Neural cell (in vitro differentiated cells): ENCODE measurements at regions not wholly inside any gene's neighbourhood (a gene's known extent, or its start where the extent isn't known, plus 50 kb on each side); places are given as distances from the start of the nearest gene placed in this dataset.

Experiments used
- H2AFZ ChIP-seq: fragments of 200-600, 300-800 bp; sonication (generic), shearing (Covaris generic); 2 replicates; pipeline ENCODE4 v1.6.0; 2014; ENCODE audit warnings: low read depth, mild to moderate bottlenecking, antibody characterized with exemption, low read length, moderate library complexity
- H3F3A ChIP-seq: fragments of 200-600 bp; shearing (Covaris generic); 2 replicates; pipeline ENCODE4 v1.6.1; 2016; ENCODE audit warnings: mild to moderate bottlenecking, moderate library complexity, mixed read lengths, antibody characterized with exemption, low read length; ENCODE audit not compliant: insufficient read depth, poor library complexity, severe bottlenecking
- H3K27ac ChIP-seq: fragments of 200-600, 300-800 bp; sonication (generic), shearing (Covaris generic); 2 replicates; pipeline ENCODE4 v1.5.1; 2014; ENCODE audit warnings: mild to moderate bottlenecking, low read length, moderate library complexity
- H3K27me3 ChIP-seq: fragments of 300-800, 200-600 bp; sonication (generic), shearing (Covaris generic); 2 replicates; pipeline ENCODE4 v1.6.0; 2014; ENCODE audit warnings: mild to moderate bottlenecking, low read depth, low read length, moderate library complexity; ENCODE audit not compliant: insufficient read depth
- H3K36me3 ChIP-seq: fragments of 300-800, 200-600 bp; sonication (generic), shearing (Covaris generic); 2 replicates; pipeline ENCODE4 v1.5.1; 2014; ENCODE audit warnings: mild to moderate bottlenecking, antibody characterized with exemption, low read length, moderate library complexity; ENCODE audit not compliant: insufficient read depth
- H3K4me2 ChIP-seq: fragments of 300-800, 200-600 bp; sonication (generic), shearing (Covaris generic); 2 replicates; pipeline ENCODE4 v1.6.0; 2014; ENCODE audit warnings: mild to moderate bottlenecking, low read length
- H3K4me3 ChIP-seq: fragments of 300-800, 200-600 bp; sonication (generic), shearing (Covaris generic); 2 replicates; pipeline ENCODE4 v1.5.1; 2014; ENCODE audit warnings: mild to moderate bottlenecking, low read length, moderate library complexity
- H3K79me2 ChIP-seq: fragments of 200-600 bp; shearing (Covaris generic); replicated peaks from 2 replicates; pipeline ENCODE4 v1.6.0; 2014; ENCODE audit warnings: mild to moderate bottlenecking, low read length, moderate library complexity; ENCODE audit not compliant: insufficient read depth
- H3K9ac ChIP-seq: fragments of 300-800, 200-600 bp; sonication (generic), shearing (Covaris generic); 2 replicates; pipeline ENCODE4 v1.6.1; 2016; ENCODE audit warnings: mild to moderate bottlenecking, low read length, mixed read lengths
- H3K9me2 ChIP-seq: fragments of 200-600 bp; shearing (Covaris generic); 2 replicates; pipeline ENCODE4 v1.6.1; 2016; ENCODE audit warnings: mild to moderate bottlenecking, low read length, mixed read lengths; ENCODE audit not compliant: insufficient read depth
- H3K9me3 ChIP-seq: fragments of 200-600, 300-800 bp; sonication (generic), shearing (Covaris generic); 2 replicates; pipeline ENCODE4 v1.6.1; 2016; ENCODE audit warnings: mild to moderate bottlenecking, mixed run types, low read length, moderate library complexity, mixed read lengths
- H4K20me1 ChIP-seq: fragments of 200-600 bp; shearing (Covaris generic); 2 replicates; pipeline ENCODE4 v1.6.1; 2016; ENCODE audit warnings: mild to moderate bottlenecking, mixed run types; ENCODE audit not compliant: insufficient read depth
- CTCF ChIP-seq: fragments of 450-650 bp; IDR thresholded peaks from 2 replicates; pipeline ENCODE4 v1.5.1; 2014; ENCODE audit warnings: antibody characterized with exemption, mild to moderate bottlenecking, moderate library complexity; ENCODE audit not compliant: poor library complexity, severe bottlenecking
- EP300 ChIP-seq: fragments of 450-650 bp; conservative IDR thresholded peaks from 2 replicates; pipeline ENCODE4 v1.6.1; 2014; ENCODE audit warnings: antibody characterized with exemption, mild to moderate bottlenecking, moderate library complexity; ENCODE audit not compliant: poor library complexity, severe bottlenecking
- EZH2 ChIP-seq: fragments of 200-600, 300-800 bp; shearing (Covaris generic), sonication (generic); IDR thresholded peaks from 2 replicates; pipeline ENCODE4 v1.6.1; 2014; ENCODE audit warnings: antibody characterized with exemption, low read length, borderline replicate concordance, mild to moderate bottlenecking; ENCODE audit not compliant: insufficient read depth, poor library complexity, severe bottlenecking
- MXI1 ChIP-seq: fragments of 450-650 bp; conservative IDR thresholded peaks from 2 replicates; pipeline ENCODE4 v1.6.1; 2014; ENCODE audit warnings: antibody characterized with exemption, mild to moderate bottlenecking; ENCODE audit not compliant: poor library complexity, severe bottlenecking
- POLR2AphosphoS5 ChIP-seq: IDR thresholded peaks from 2 replicates; pipeline ENCODE4 v1.6.1; 2012
- RAD21 ChIP-seq: fragments of 450-650 bp; conservative IDR thresholded peaks from 2 replicates; pipeline ENCODE4 v1.6.1; 2014; ENCODE audit warnings: antibody characterized with exemption, mild to moderate bottlenecking, moderate library complexity
- REST ChIP-seq: IDR thresholded peaks from 2 replicates; pipeline ENCODE4 v1.6.1; 2012; ENCODE audit warnings: borderline replicate concordance
- SMC3 ChIP-seq: fragments of 450-650 bp; conservative IDR thresholded peaks from 2 replicates; pipeline ENCODE4 v1.6.1; 2014; ENCODE audit warnings: antibody characterized with exemption, mild to moderate bottlenecking, moderate library complexity; ENCODE audit not compliant: poor library complexity
- TAF1 ChIP-seq: IDR thresholded peaks from 2 replicates; pipeline ENCODE4 v1.6.1; 2012; ENCODE audit warnings: low read depth

GRCh38 chr5:124686239-124687004 lies 60.0 kb downstream of the ZNF608 start:
- TF ChIP-seq EP300 (no peak), POLR2AphosphoS5 (no peak)
- H3K36me3 ChIP-seq, result no peaks in the 10 kb centered on the region
- no peaks in the 10 kb centered on the region for H3K9me2 ChIP-seq
- H3K4me3 ChIP-seq, result no peak overlapping the region
- no peaks in the 10 kb centered on the region for H3F3A ChIP-seq
- peaks cover 75% of the 10 kb centered on the region for H3K79me2 ChIP-seq
- H4K20me1 ChIP-seq, result no peaks in the 10 kb centered on the region
- no peaks in the 10 kb centered on the region for H3K27me3 ChIP-seq
- no peak overlapping the region for H3K27ac ChIP-seq
- H3K4me2 ChIP-seq, result no peak overlapping the region
- H2AFZ ChIP-seq, result no peak overlapping the region
- no peak overlapping the region for H3K9ac ChIP-seq
- H3K9me3 ChIP-seq, result no peaks in the 10 kb centered on the region

- H3K36me3 ChIP-seq, result no peaks in the 10 kb centered on the region
- H3K9me3 ChIP-seq, result no peaks in the 10 kb centered on the region
- no peaks in the 10 kb centered on the region for H4K20me1 ChIP-seq
- no peaks in the 10 kb centered on the region for H3F3A ChIP-seq
- no peak overlapping the region for H3K4me3 ChIP-seq
- TF ChIP-seq EP300 (no peak), RAD21 (no peak), CTCF (no peak), EZH2 (no peak), SMC3 (no peak), TAF1 (no peak), REST (no peak), MXI1 (no peak), POLR2AphosphoS5 (no peak)
- H3K4me2 ChIP-seq, result no peak overlapping the region
- H3K9me2 ChIP-seq, result no peaks in the 10 kb centered on the region
- H2AFZ ChIP-seq, result no peak overlapping the region
- no peak overlapping the region for H3K27ac ChIP-seq
- no peaks in the 10 kb centered on the region for H3K27me3 ChIP-seq
- peaks cover 69% of the 10 kb centered on the region for H3K79me2 ChIP-seq
- no peak overlapping the region for H3K9ac ChIP-seq
These were observed 61.0 kb downstream of the ZNF608 start for GRCh38 chr5:124685404-124685930.
